Activated CD4-positive, alpha-beta T cell treated with anti-CD3 and anti-CD28 coated beads, Interleukin-2, amount 10 ng/mL, durations not matched to agents 24 days and 14 days (primary cell): ENCODE measurements at regions not wholly inside any gene's neighbourhood (a gene's known extent, or its start where the extent isn't known, plus 50 kb on each side); places are given as distances from the start of the nearest gene placed in this dataset.
"Not testable (repeated sequence)": the region's sequence is repeated elsewhere in the genome, so short reads cannot be mapped to it uniquely, and the experiment has no call there.

Experiments
- DNase-seq: peaks from one replicate; pipeline ENCODE4 v3.0.0; 2022
- H3K27ac Mint-ChIP-seq: one replicate; pipeline ENCODE4 v1.8.0; 2022; ENCODE audit warnings: mild to moderate bottlenecking, mixed read lengths
- H3K27me3 Mint-ChIP-seq: one replicate; pipeline ENCODE4 v1.8.0; 2022; ENCODE audit warnings: mixed read lengths
- H3K36me3 Mint-ChIP-seq: one replicate; pipeline ENCODE4 v1.8.0; 2022; ENCODE audit warnings: low read depth, mild to moderate bottlenecking, mixed read lengths
- H3K4me1 Mint-ChIP-seq: one replicate; pipeline ENCODE4 v1.8.0; 2021; ENCODE audit warnings: mixed read lengths
- H3K4me3 Mint-ChIP-seq: one replicate; pipeline ENCODE4 v1.8.0; 2022; ENCODE audit warnings: mild to moderate bottlenecking, moderate library complexity, mixed read lengths
- H3K9me3 Mint-ChIP-seq: one replicate; pipeline ENCODE4 v1.8.0; 2021; ENCODE audit warnings: mixed read lengths
- intact Hi-C: fragments of 100-400 bp; cut with micrococcal nuclease; formaldehyde crosslinking; loops from one replicate; pipeline ENCODE4 v1.15.1; 2023

DNA sequence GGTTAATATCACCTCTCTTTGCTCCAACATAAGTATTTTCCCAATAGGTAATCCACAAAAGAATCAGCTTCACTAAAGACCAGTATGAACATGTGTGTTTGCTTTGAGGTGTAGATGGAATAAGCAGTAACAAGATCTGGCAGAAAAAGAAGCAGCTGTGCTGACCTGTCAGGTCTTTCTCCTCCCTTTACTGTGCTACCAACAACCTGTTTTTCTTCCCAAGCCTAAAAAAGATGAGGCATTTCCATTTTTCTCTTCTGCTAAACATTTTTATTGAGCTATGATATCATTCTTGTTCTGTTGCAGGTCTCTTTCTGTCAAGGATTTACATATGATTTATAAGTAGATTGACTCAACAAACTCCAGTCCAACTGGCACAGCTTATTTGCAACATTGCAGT is 315.2 kb upstream of the GLI3 start:
- no peak for DNase-seq

DNA sequence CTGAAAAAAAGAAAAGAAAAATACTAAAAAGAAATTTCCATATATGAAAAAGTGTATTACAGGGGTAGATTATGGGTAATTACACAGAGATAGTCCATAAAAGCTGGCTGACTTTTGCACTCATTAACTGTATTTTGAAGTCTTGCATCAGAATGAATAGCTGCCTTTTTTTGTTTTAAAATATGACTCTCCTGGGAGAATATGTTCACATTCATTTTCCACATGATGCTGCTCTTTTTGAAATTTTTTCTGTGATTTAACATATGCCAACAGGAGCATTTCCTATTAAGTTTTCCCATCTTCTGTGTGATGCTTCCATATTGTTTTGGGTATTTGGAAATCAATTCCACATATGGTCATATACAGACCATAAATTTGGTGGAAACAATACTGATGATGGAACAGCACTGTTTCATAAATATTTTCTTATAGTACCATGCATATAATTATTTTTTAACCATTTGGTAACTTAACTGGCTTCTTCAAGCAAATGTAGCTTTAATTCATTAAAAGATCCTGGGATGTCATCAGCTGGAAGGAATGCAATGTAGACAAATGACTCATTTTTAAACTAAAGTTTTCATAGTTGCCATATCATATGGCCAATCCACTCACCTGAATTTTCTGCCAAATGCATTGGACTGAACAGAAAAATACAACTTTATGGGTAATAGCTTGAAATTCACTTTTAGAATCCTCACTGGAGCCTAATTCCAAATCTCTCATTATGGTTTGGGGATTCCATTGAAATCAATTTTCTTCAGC is 313.9 kb upstream of the GLI3 start:
- Mint-ChIP-seq H3K36me3 (no peaks in the 10 kb centered on the region), H3K4me1 (no peaks in the 10 kb centered on the region), H3K27ac (no peak overlapping the region), H3K4me3 (no peak overlapping the region), H3K9me3 (peaks cover 4% of the 10 kb centered on the region), H3K27me3 (no peaks in the 10 kb centered on the region)
- intact Hi-C loops: no loop called here
- no peak for DNase-seq

More for the DNA sequence above, 315.2 kb upstream of the GLI3 start:
- Mint-ChIP-seq H3K36me3 (no peaks in the 10 kb centered on the region), H3K4me1 (no peaks in the 10 kb centered on the region), H3K9me3 (peaks cover 4% of the 10 kb centered on the region), H3K4me3 (no peak overlapping the region), H3K27me3 (no peaks in the 10 kb centered on the region), H3K27ac (no peak overlapping the region)
- intact Hi-C loops: no loop called here

DNA sequence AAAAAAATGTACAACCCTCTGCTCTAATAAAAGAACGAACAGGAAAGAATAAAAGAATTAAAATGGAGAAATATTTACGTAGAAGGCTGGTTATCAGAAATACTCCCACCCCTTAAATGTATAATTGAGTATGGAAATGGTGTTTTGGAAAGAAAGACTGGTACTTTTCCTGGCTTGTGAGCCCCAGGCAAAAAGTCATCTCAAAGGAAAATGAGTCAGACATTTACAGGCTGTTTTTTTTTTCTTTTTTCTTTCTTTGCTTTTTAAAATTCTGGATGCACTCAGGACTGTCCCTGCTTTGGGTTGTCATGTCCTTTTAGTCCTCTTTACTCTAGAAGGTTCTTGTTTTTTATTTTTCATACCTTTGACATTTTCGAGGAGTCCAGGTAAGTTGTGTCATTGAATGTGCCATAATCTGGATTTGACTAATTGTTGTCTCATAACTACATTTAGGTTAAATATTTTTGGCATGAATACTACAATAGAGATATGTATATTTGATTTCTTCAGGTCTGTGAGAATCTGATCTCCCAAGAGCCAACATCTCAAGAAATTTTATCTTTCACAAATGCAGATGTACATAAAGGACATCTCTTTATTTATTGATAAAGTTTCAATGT is 313.0 kb upstream of the GLI3 start:
- intact Hi-C loops: no loop called here
- H3K9me3 Mint-ChIP-seq: peaks cover 4% of the 10 kb centered on the region
- DNase-seq: no peak
- H3K27me3 Mint-ChIP-seq: no peaks in the 10 kb centered on the region
- H3K4me3 Mint-ChIP-seq: no peak overlapping the region
- no peak overlapping the region for H3K27ac Mint-ChIP-seq
- H3K36me3 Mint-ChIP-seq: no peaks in the 10 kb centered on the region
- H3K4me1 Mint-ChIP-seq: no peaks in the 10 kb centered on the region

DNA sequence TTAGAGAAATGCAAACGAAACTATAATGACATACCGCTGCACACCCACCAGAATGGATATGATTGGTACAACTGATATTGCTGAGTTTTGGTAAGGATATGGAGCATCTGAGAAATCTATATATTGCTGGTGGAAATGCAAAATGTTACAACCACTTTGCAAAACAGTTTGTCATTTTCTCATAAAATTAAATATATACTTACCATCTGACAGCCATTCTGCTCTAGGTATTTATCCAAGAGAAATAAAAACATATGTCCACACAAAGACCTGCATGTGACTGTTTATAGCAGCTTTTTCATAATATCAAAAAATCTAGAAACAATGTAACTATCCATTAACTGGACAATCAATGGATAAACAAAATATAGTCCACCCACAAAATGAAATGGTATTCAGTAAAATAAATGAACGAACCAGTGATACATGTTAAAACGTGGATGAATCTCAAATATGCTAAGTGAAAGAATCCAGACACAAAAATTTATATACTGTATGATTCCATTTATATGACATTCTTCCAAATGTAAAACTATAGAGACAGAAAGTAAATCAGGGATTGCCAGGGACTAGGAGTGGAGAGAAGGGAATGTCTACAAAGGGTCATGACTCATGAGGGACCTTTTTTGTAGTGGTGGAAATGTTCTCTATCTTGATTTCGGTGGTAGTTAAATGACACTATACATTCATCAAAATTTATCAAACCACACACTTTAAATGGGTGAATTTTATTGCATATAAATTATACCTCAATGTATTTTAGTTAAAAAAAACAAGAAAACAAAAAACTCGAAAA is 312.0 kb upstream of the GLI3 start:
- no peaks in the 10 kb centered on the region for H3K27me3 Mint-ChIP-seq
- H3K27ac Mint-ChIP-seq: no peak overlapping the region
- no peak overlapping the region for H3K4me3 Mint-ChIP-seq
- peaks cover 8% of the 10 kb centered on the region for H3K9me3 Mint-ChIP-seq
- no peaks in the 10 kb centered on the region for H3K36me3 Mint-ChIP-seq
- H3K4me1 Mint-ChIP-seq: no peaks in the 10 kb centered on the region
- no peak for DNase-seq
- intact Hi-C loops: no loop called here

DNA sequence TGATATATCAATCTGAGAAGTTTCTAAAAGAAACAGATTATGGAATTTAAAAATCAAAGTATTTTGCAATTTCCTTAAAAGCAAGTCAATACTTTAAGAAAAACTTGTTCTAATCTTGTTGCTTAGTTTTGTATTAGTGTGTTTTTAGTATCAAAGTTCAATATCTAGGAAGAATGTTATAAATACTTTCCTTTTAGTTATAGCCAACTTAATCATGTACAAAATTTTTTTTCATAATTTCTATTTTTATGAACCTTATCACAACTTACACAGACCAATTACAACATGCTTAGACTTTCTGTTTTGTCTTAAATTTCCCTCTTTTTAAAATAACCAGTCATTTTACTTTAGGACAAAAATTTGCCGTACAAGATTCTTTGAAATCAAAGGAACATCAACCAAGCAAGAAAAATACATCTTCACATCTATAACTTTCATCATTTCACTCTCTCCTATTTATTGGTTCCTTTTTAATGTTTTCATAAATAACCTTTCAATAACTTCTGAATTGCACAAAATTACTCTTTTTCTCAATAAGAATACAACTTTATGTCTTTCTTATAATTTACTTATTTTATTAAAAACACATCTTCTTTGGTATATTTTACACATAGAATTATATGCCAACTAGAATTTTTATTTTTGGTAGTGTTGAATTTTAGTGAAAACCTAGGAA is 308.2 kb upstream of the GLI3 start:
- no peak for DNase-seq
- Mint-ChIP-seq H3K27ac (no peak overlapping the region), H3K9me3 (peaks cover 8% of the 10 kb centered on the region), H3K4me1 (no peaks in the 10 kb centered on the region), H3K4me3 (no peak overlapping the region), H3K27me3 (no peaks in the 10 kb centered on the region), H3K36me3 (no peaks in the 10 kb centered on the region)
- intact Hi-C loops: no loop called here

DNA sequence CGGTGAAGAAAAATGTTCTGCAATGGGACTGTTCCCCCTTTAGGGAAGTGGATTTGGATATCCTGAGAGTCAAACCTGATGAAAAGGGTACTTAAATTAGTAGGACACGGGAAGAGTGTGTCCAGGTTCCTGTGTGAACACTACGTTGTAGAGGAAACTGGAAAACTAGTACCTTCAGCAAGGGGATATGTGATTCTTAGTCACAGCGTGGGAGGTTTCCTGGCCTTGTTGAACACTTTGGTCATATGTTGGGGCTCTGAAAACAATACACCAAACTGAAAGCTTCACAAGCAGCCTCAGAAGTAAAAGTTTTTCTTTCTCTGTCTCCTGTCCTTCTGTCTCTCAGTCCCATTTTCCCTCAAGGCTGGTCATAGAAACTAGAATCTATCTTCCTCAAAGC is 306.9 kb upstream of the GLI3 start:
- no peaks in the 10 kb centered on the region for H3K4me1 Mint-ChIP-seq
- no peak overlapping the region for H3K27ac Mint-ChIP-seq
- intact Hi-C loops: no loop called here
- DNase-seq: no peak
- H3K4me3 Mint-ChIP-seq: no peak overlapping the region
- no peaks in the 10 kb centered on the region for H3K27me3 Mint-ChIP-seq
- H3K36me3 Mint-ChIP-seq: no peaks in the 10 kb centered on the region
- H3K9me3 Mint-ChIP-seq: peaks cover 8% of the 10 kb centered on the region

DNA sequence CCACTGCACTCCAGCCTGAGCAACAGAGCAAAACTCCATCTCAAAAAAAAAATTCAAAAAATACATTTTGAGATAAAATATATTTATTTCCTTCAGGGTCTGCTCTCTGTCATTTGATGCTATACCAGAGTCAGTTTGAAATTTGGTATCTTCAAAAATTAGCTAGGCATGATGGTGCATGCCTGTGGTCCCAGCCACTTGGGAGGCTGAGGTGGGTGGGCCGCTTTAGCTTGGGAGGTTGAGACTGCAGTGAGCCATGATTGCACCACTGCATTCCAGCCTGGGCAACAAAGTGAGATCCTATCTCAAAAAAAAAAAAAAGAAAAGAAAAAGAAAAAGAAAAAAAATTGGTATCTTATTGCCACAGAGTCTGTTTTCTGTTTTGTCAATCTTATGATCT is 305.4 kb upstream of the GLI3 start:
- H3K36me3 Mint-ChIP-seq, H3K27ac Mint-ChIP-seq, H3K9me3 Mint-ChIP-seq, H3K27me3 Mint-ChIP-seq, H3K4me3 Mint-ChIP-seq, intact Hi-C loops, DNase-seq, H3K4me1 Mint-ChIP-seq: not testable (repeated sequence)

DNA sequence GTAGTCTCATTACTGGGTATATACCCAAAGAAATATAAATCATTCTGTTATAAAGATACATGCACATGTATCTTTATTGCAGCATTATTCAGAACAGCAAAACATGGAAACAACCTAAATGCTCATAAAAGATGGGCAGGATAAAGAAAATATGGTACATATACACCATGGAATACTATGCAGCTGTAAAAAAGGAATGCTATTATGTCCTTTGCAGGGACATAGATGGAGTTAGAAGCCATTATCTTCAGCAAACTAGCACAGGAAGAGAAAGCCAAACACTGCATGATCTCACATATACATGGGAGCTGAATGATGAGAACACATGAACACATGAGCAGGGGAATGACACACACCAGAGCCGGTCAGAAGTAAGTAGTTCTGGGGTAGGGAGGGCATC is 297.4 kb upstream of the GLI3 start:
- H3K36me3 Mint-ChIP-seq: no peaks in the 10 kb centered on the region
- H3K27me3 Mint-ChIP-seq: no peaks in the 10 kb centered on the region
- H3K4me3 Mint-ChIP-seq: no peak overlapping the region
- no peaks in the 10 kb centered on the region for H3K4me1 Mint-ChIP-seq
- intact Hi-C loops: no loop called here
- H3K9me3 Mint-ChIP-seq: peaks cover 12% of the 10 kb centered on the region
- no peak overlapping the region for H3K27ac Mint-ChIP-seq
- no peak for DNase-seq

DNA sequence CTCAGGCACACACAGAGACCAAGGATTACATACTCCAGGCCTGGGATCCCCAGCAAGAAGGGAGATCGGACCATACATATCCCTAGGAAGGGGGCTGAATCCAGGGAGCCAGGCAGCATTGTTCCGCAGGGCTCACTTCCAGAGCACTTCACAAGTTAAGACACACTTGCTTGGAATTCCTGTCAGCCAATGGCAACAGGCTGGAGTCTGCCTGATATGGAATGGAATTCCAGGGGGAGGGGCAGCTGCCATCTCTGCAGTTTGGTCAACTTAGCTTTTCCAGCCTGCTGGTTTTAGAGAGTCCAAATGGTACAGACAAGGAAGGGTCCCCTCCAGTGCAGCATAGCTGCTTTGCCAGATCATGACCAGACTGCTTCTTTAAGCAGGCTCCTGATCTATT is 290.0 kb upstream of the GLI3 start:
- Mint-ChIP-seq H3K36me3 (no peaks in the 10 kb centered on the region), H3K4me1 (no peaks in the 10 kb centered on the region), H3K27me3 (no peaks in the 10 kb centered on the region), H3K4me3 (no peak overlapping the region), H3K9me3 (peaks cover 17% of the 10 kb centered on the region), H3K27ac (no peak overlapping the region)
- no peak for DNase-seq
- intact Hi-C loops: no loop called here

DNA sequence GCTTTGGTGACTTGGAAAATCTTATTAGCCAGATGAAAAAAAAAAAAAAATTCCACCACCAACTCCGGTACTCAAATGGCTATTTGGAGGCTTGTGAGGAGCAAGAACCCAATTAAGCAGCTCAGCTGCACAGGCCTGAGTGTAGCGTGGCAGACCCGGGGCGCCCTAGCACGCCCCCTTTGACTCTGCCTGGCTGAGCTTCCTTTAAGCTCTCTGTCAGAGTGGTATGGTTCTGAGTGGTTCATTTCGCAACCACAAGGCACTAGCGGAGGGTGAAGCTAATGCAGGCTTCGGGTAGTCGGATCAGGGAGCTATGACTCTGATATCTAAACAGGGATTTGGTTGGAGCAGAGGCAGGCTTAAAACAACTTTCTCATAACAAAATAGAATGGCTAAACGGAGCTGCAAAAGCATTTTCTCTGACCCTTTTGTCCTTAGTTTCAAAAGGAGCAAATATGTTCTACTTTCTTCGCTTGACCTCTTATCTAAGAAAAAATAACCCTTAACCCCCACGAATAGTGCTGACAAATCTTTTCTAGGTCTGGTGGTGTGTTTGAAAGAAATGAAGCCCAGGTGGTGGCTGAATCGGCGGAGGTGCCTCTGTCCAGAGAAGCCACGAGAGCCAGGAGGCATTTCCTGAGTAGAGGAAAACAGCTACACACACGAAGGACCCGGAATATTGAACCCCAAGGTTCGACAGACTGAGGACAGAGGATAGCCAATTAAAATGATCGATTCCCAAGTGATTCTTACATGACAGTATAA is 285.4 kb upstream of the GLI3 start:
- Mint-ChIP-seq H3K27ac (no peak overlapping the region), H3K4me1 (no peaks in the 10 kb centered on the region), H3K4me3 (no peak overlapping the region), H3K9me3 (peaks cover 7% of the 10 kb centered on the region), H3K36me3 (no peaks in the 10 kb centered on the region), H3K27me3 (no peaks in the 10 kb centered on the region)
- intact Hi-C loops: no loop called here
- no peak for DNase-seq

DNA sequence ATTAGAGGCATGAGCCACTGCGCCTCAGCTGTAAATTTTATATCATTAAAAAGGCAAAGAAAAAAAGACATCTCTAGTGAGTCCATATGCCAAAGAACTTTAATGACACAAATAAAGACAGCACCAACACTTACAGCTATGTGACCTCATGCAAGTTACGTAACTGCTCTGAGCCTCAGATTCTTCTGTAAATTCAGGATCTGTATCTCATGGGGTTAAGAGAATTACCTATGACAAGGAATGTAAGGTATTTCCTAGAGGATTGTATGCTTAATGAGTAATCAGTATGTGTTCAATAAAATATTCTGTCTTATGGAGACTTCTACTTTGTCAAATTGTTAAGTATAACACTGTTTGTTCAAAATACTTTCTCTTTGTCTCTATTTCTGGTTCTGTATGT is 274.0 kb upstream of the GLI3 start:
- H3K27me3 Mint-ChIP-seq: no peaks in the 10 kb centered on the region
- H3K27ac Mint-ChIP-seq: no peak overlapping the region
- H3K9me3 Mint-ChIP-seq: no peaks in the 10 kb centered on the region
- intact Hi-C loops: no loop called here
- H3K36me3 Mint-ChIP-seq: no peaks in the 10 kb centered on the region
- no peak for DNase-seq
- no peak overlapping the region for H3K4me3 Mint-ChIP-seq
- H3K4me1 Mint-ChIP-seq: no peaks in the 10 kb centered on the region

DNA sequence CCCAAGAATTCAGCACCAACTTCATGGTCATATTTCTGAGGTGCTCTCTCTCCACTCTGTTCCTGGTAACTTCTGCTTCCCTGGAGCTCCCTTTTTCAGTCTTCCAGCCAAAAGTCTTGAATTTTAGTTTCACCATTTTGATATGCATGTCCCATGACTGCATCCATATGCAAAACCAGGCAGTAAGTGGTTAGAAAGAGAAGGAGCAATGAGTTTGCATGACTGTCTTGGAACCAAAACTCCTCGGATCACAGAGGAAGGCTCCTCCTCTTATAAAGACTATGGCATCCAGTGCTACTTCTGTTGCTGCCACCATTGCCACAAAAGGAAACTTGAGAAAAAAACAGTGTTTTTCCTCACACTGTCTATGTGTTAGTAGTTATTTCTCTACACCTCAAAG is 269.1 kb upstream of the GLI3 start:
- no peak overlapping the region for H3K27ac Mint-ChIP-seq
- no peaks in the 10 kb centered on the region for H3K4me1 Mint-ChIP-seq
- intact Hi-C loops: no loop called here
- no peak overlapping the region for H3K4me3 Mint-ChIP-seq
- no peaks in the 10 kb centered on the region for H3K27me3 Mint-ChIP-seq
- H3K9me3 Mint-ChIP-seq: no peaks in the 10 kb centered on the region
- no peak for DNase-seq
- H3K36me3 Mint-ChIP-seq: no peaks in the 10 kb centered on the region

DNA sequence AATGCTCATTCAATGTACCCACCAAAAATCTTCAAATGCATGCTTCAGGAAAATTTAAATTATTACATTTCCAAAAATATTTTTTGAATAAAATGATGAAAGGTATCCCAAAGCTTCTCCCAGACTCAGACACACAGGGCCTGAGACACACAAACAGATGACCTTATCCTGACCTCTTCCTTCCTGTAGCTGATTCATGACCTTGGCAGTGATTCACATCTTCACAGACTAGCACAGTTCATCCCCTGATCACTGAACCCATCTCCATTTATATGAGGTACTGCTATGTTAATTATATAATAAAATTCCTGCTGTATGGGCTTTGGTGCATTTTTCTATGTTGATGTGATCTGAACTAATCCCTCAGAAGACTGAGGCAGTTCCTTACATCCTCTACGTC is 265.0 kb upstream of the GLI3 start:
- H3K36me3 Mint-ChIP-seq: no peaks in the 10 kb centered on the region
- H3K27me3 Mint-ChIP-seq: no peaks in the 10 kb centered on the region
- H3K9me3 Mint-ChIP-seq: no peaks in the 10 kb centered on the region
- no peak overlapping the region for H3K4me3 Mint-ChIP-seq
- H3K27ac Mint-ChIP-seq: no peak overlapping the region
- intact Hi-C loops: no loop called here
- DNase-seq: no peak
- H3K4me1 Mint-ChIP-seq: no peaks in the 10 kb centered on the region
